OCI-LY1 (cell line): ENCODE measurements at regions not wholly inside any gene's neighbourhood (a gene's known extent, or its start where the extent isn't known, plus 50 kb on each side); places are given as distances from the start of the nearest gene placed in this dataset.

Experiments
- CTCF ChIP-seq: fragments of 200-600 bp; sonication (generic), shearing (Covaris generic); IDR thresholded peaks from 2 replicates; pipeline ENCODE4 v1.5.1; 2017; ENCODE audit warnings: mild to moderate bottlenecking, antibody characterized with exemption, low read length, moderate library complexity, mixed read lengths
- EZH2 ChIP-seq: fragments of 200-600 bp; sonication (generic), shearing (Covaris generic); IDR thresholded peaks from 2 replicates; pipeline ENCODE4 v1.8.0; 2017; ENCODE audit warnings: borderline replicate concordance, mixed run types, mild to moderate bottlenecking, antibody characterized with exemption, low read length, moderate library complexity, mixed read lengths

- TF ChIP-seq CTCF (no peak), EZH2 (no peak)
Observed at GRCh38 chr19:31152906-31153305, 196.3 kb downstream of the TSHZ3 start.
